Suppressor macrophage treated with lipopolysaccharide for 4 hours (primary cell): ENCODE measurements at regions not wholly inside any gene's neighbourhood (a gene's known extent, or its start where the extent isn't known, plus 50 kb on each side); places are given as distances from the start of the nearest gene placed in this dataset.

ENCODE experiments used
- DNase-seq: peaks from one replicate; pipeline ENCODE4 v3.0.0-alpha.2; 2020

DNA sequence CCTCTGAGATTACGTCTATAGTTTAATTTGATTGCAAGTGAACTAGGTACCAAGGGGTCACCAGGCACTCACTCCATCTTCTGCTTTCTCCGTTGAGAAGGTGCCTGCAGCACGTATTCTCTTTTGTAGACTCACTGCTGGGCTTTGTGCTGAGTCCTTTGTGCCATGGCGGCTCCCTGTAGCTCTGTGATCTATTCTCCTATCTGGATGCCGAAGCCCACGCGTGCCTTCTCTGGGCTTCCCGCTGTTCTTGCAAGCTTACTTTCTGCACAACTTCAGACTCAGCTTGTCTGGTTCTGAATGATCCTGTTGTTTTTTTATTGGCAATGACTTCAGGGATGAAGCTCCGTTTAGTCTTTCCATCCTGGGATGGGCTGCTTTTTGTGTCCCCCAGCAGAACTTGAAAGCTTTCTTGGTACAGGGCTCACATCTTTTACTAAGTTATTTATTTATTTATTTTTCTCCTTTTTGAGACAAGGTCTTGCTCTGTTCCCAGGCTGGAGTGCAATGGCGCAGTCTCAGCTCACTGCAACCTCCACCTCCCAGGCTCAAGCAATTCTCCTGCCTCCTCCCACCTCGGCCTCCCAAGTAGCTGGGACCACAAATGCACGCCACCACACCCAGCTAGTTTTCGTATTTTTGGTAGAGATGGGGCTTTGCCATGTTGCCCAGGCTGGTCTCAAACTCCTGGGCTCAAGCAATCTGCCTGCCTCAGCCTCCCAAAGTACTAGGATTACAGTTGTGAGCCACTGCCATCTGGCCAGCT, 100.9 kb upstream of the NKX1-1 start:
- DNase-seq = no peak

DNA sequence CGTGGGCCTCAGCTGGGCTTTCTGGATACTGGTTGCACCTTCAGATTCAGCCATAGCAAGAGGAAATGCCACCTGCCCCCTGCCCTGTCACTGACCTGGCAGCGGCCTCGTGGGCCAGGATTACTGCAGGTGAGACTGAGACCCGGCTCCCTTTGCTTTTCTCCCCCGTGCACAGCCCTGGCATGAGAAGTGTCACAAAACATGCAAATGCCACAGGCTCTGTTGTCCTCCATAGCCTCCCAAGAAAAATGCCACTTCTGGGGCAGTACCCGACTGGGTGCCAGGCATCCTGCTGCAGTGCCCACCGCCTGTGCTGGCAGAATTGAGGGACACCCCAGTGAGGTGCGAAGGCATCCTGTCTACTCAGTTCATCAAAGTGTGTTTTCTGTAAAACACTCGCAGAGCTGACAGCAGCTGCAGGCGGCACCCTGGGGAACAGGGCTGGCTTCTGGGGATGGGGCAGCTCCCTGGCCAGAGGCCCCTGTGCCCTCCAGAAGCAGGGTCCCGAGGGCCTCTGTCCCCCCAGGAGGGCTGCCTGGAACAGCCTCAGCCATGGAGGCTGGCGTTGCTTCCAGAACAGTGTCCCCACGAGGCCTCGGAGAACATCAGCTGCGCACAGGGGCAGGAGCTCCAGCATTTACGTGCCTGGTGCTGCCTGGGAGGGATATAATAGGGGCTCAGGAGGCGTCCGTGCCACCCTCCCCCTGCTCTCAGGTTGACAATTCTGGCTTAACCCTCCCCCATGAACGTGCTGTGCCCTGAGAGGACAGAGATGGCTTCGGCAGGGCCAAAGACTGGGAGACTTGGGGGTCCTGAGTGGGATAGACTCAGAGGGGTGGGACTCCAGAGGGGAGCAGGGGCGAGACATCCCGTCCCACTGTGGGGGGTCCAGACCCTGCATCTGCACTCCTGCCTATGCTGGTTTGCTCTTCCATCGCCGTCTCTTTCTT, 99.5 kb upstream of the NKX1-1 start:
- no peak for DNase-seq

DNA sequence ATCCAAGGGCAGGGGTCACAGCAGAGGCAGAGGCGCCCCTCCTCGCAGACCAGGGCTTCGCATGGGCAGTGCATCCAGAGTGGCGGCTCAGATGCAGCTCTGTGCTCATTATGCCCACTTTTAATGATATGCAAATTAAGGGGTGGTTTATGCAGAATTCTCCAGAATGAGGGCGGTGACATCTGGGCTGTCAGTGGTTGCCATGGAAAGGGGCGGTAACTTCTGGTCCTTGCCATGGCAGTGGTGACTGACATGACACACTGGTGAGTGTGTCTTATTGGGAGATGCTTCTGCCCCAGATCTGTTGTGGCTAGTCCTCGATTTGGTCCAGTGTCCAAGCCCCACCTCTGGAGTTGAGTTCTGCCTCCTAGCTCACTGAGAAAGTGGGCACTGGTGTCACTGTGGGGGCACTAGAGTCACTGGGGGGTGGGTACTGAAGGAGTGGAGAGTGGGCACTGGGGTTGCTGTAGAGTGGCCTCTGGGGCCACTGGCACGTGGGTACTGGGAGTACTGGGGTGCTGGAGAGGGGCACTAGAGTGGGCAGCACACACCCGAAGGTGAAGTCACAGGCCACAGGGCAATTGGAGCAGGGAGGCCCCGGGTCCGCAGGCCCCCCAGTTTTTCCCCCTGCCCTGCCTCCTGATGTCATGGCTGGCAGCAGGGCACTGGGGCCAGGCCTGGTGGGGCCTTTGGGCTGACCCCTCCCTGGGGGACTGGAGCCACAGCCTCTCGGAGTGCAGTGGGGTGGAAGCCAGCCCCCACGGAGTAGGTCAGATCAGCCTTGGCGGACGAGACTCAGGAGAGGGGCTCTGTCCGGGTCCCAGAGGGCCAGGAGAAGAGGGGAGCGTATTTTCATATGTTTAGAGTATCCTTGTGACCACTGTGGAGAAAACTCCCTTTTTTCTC, 98.6 kb upstream of the NKX1-1 start:
- DNase-seq = no peak

DNA sequence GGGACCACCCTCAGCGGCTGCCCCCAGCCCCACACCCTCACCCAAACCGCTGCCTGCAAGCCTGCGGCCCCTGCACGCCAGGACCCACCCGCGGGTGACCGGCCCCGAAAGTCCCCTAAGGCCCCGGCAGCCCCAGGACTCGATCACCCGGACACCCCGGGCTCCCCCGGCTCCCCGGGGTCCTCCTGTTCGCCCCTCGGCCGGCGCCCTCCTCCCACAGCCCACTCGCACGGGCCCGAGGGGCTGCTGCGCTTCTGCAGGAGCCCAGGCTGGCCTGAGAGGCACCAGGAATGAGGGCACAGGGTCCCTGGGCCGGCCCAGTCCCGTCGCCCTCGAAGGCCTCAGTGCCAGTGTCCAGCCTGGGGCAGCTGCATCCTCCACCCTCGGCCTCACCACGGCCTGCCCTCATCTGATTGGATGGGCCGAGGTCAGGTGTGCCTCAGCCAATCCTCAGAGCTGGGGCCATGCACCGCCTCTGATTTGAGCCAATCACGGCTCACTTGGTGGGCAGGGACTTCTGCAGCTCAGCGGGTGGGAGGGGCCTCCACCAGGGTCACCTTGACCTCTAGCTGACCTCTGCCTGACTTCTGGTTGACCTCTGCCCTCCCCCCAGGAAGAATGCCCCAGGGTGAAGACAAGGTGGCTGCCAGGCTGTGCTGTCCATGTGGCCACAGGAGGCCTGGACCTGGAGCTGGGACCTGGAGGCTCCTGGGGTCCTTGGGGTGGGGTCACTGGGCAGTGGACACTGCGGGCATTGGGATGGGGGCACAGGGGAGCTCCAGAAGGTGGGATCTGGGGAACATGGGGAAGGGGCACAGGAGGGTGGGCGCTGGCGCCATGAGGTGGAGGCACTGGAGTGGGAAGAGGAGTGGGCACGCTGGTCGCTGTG, 97.6 kb upstream of the NKX1-1 start:
- no peak for DNase-seq

DNA sequence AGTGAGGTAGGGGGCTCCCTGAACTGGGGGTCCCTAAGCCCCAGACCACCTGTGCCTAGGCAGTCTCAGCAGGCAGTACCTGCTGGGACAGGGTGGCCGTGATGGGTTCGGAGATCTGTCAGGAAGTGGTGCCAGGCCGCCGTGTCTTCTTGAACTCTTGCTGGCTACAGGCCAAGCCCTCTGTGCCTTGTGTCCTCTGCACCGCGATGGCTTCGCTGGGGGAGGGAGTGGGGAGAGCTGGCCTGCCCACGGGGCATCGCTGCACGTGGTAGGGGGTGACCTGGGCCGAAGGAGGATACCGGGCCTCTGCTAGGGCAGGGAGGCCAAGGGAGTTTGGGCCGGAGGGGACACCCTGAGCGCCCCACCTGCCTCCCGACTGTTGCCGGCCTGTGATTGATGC, 96.7 kb upstream of the NKX1-1 start:
- no peak for DNase-seq

DNA sequence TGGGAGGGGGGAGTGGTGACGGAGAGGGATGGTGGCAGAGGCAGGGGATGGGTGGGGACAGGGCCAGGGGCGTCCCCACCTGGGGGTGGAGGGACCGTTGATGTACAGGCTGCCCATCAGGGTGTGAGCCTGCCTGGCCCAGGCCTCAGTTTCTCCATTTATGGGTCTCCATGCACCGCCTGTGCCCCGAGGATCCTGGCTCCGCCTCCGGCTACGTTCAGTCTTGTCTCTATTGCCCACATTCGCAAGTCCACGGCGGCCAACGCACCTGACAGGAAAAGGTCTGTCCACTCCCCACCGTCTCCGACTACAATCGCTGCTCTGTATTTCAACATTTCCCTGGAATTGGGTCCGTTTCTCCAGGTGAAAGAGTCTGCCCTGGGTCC, 96.3 kb upstream of the NKX1-1 start:
- DNase-seq = no peak

- no peak for DNase-seq
Observed at GRCh38 chr4:1501754-1502500, 95.7 kb upstream of the NKX1-1 start.

GRCh38 chr4:1500966-1501753, 94.9 kb upstream of the NKX1-1 start:
- DNase-seq = no peak

- no peak for DNase-seq
Observed at GRCh38 chr4:1500231-1500965, 94.2 kb upstream of the NKX1-1 start.

DNA sequence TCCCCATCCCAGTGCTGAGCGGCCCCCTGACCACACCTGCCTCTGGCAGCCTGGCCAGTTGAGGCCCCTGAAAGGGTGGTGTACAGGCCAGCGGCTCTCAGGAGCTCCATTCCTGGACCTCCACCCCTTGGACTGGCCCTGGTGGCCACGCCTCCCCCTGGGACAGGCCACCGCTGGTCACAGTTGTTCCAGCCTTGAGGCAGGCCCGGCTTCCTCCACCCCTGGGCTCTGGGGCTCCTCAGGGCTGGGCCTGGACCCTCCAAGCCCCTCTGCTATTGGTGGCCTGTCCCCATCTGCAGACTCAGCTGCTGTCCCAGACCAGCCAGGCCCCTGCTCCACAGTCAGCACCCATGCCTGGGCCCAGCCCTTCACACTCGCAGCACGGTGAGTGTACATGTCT, 93.2 kb upstream of the NKX1-1 start:
- no peak for DNase-seq

GRCh38 chr4:1497189-1497801, 91.1 kb upstream of the NKX1-1 start:
- no peak for DNase-seq

DNA sequence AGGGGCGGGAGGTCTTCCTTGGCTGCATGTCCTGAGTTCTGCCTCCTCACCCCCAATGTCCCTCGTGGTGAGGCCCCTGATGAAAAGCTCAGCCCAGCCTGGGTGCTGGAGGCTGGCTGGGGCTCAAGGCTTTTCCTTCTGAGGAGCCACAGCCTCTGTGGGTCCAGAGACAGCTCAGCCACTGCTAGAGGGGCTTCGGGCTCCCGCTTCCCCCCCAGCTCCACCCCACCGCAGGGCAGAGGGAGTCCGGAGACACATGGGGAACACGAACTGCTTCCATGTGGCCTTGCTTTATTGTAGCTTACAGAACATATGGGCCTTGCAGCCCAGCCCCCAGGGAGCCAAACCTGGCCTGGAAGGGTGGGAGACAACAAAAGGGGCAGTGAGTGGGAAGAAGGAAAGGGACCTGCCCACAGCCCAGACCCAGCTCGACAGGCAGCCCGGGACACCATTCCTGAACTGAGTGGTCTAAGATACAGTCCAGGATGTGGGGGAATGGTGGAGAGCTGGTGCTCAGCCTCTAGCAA, 89.9 kb upstream of the NKX1-1 start:
- no peak for DNase-seq

- no peak for DNase-seq
Observed at GRCh38 chr4:1495416-1496115, 89.3 kb upstream of the NKX1-1 start.

DNA sequence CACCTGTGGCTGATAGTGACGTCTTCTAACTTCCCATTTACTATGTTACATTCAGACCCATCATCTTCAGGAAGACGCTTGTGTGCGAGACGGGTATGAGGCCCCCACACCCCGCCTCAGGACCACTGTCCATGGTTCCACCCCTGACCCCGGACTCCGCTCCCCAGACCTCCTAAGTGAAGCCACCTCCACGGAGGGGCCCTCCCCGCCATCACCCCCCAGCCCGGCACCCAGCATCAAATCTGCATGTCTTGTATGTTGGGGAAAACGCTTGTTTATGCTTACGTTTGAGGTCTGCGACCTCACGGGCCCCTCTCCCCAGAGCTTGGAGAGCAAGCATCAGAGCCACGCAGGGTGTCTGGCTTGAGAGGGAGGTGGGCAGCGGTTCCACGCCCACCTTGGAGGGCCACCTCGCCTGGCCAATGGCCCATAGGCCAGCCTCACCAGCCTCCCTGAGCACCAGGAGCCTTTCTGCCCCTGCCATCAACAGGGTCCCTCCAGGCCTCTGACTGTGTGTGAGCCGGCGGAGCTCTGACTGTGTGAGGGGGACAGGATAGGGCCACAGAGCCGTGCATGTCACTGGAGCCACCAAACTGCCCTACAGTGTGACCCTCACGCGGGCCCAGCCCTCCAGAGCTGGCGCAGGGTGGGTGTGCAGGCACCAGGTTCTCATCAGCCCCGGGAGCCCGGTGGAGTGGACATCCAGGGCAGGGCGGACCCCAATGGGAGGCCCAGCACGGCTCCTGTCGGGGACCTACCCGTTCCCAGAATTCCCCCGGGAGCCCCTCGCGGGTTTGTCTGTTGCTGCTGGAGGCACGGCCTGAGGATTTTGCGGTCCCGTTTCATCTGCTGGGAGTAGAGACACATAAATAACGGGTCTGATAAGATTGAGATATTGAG, 88.4 kb upstream of the NKX1-1 start:
- DNase-seq = no peak

DNA sequence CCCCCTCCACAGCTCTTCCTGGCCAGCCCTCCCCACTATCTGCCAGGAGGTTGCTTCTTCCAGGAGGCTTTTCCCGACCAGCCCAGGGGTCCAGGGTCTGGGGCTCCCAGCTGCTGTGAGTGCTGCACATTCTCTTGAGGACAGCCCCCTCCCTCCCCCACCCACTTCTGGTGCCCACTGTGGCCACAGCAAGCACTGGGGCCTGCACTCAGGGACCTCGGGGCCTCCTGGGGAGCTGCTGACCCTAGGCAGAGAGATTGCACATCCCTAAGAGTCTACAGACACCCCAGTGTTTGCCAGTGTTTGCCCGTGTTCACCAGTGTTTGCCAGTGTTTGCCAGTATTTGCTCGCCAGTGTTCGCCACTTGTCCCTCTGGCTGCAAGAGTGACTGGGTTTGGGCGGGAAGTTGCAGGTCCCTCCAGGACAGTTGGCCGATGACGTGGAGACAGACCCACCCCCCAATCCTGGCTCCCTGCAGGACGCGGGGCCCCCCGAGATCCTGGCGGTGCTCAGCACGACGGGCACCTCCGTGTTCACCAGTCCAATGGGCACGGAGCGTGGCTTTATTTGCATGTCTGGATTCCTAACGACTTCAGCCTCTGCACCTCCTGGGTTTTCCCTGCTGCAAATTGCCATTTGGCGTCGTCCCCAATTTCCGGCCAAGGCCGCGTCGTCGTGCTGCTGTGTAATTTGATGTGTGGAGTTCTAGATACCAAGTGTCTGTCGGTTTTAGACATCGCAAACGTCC, 87.5 kb upstream of the NKX1-1 start:
- no peak for DNase-seq
